Heart right ventricle (tissue), 16 donors: ENCODE measurements at regions not wholly inside any gene's neighbourhood (a gene's known extent, or its start where the extent isn't known, plus 50 kb on each side); places are given as distances from the start of the nearest gene placed in this dataset.

Experiments
- ATAC-seq, 8 donors: fragments of 200-7000 bp; cut with Tn5 transposase; one replicate each; pipeline ENCODE4 v1.9.1; 2020; ENCODE audit warnings: mild to moderate bottlenecking in 8 of 8, moderate library complexity in 8 of 8, moderate number of reproducible peaks in 1 of 8
- DNase-seq, 2 donors: peaks; one replicate each; pipeline ENCODE4 v3.0.0-alpha.2; 2020
- H3K27ac ChIP-seq, 10 donors: fragments of 200-600 bp; sonication (generic) in 2 of 10; one replicate each; pipeline versions ENCODE4 v1.5.0 to v1.8.0; 2020 to 2022; ENCODE audit warnings: mild to moderate bottlenecking in 3 of 10
- H3K27me3 ChIP-seq, 7 donors: fragments of 200-600 bp; one replicate each; pipeline ENCODE4 v1.8.0; 2021 to 2022; ENCODE audit warnings: mild to moderate bottlenecking in 2 of 7
- H3K36me3 ChIP-seq, 9 donors: fragments of 200-600 bp; sonication (generic) in 1 of 9; one replicate each; pipeline versions ENCODE4 v1.5.0 to v1.8.0; 2020 to 2022; ENCODE audit warnings: mild to moderate bottlenecking in 2 of 9
- H3K4me1 ChIP-seq, 9 donors: fragments of 200-600 bp; sonication (generic) in 1 of 9; one replicate each; pipeline versions ENCODE4 v1.5.0 to v1.8.0; 2020 to 2022; ENCODE audit warnings: mild to moderate bottlenecking in 4 of 9
- H3K4me3 ChIP-seq, 10 donors: fragments of 200-600 bp; sonication (generic) in 2 of 10; one replicate each; pipeline versions ENCODE4 v1.5.0 to v1.8.0; 2020 to 2022; ENCODE audit warnings: mild to moderate bottlenecking in 7 of 10, moderate library complexity in 2 of 10
- H3K9me3 ChIP-seq, 11 donors: fragments of 200-600 bp in 10 of 11; sonication (generic) in 2 of 11; one replicate each; pipeline versions ENCODE4 v1.5.0 to v1.8.0; 2013 to 2022; ENCODE audit warnings: mild to moderate bottlenecking in 2 of 11, control low read depth in 1 of 11, moderate library complexity in 1 of 11
- CTCF ChIP-seq, 9 donors: fragments of 200-600 bp; sonication (generic) in 2 of 9; IDR thresholded peaks; one replicate each; pipeline versions ENCODE4 v1.5.0 to v1.8.0; 2021 to 2022; ENCODE audit warnings: antibody characterized with exemption in 9 of 9, mild to moderate bottlenecking in 5 of 9, moderate library complexity in 1 of 9
- WGBS, 2 donors: extraction: QIAGEN DNeasy Blood & Tissue Kit; methylation state at CpG; one replicate each; pipeline ENCODE4 v1.1.7; 2013; ENCODE audit warnings: inconsistent platforms in 1 of 2; 5-methylcytosine and 5-hydroxymethylcytosine counted together
- intact Hi-C, 10 donors: fragments of 100-400 bp; cut with DNase I; formaldehyde crosslinking; loops; one replicate each; pipeline versions ENCODE4 v1.11.1 to v1.14.2; 2022
- donor health status: Arrhythmogenic right ventricular cardiomyopathy.
- donor health status: ischemic (EF 13 %, LVEDD 7.1; RV severe dilation, severe dysfunction).
- donor health status: healthy with polysubstance abuse.
- donor health status: DM: no; HTN: yes; CAD: no.
- donor health status: DM: no; HTN: no; CAD: no.
- donor health status: ischemic (EF 25% LVEDD 6.9; RV normal size, moderate dysfunction).
- donor health status: ischemic (EF 25% LVEDD 5.7; RV mildly dilated, moderate dysfunction).
- donor health status: healthy.
- donor health status: DM: yes; HTN: yes; CAD: no.
- donor health status: Ischemic cardiomyopathy.
- donor health status: ischemic (EF 35%, LVEDD 5.7; RV mildly dilated, moderate dysfunction).
- donor health status: nonischemic (EF 11% LVEDD 7.7; RV severe dilation, severe dysfunction).
- donor health status: DM: yes; HTN: yes; CAD: no.
- donor health status: PGD.
- donor health status: ischemic (EF 29% LVEDD 5.4; RV normal size, mild dysfunction).
- donor health status: nonischemic (EF 23%, LVEDD 6.1; RV moderate dilation, normal function).

DNA sequence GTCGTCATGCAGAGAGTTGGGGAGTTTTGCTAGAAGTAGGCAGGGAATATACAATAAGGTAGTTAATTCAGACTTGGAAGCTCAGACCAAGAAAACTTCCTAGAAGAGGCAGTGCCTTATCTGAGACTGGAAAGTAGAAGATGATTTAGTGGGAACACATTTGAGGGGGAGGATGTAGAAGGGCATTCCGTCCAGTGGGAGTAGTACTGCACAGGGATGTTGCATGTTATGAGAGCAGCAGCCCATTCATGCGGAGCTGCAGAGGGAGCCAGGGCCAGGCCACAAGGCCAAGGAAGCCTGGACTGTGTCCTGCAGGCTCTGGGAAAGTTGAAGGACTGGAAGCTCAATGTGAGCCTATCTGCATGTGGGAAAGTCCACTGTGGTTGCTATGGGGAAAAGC is 344.5 kb upstream of the EEF2KMT start:
- TF ChIP-seq CTCF (IDR thresholded peaks at IDR 0.05) = no peak
- H3K27ac ChIP-seq = no peak overlapping the region
- H3K4me3 ChIP-seq = no peak overlapping the region
- ATAC-seq (no peak), DNase-seq (no peak)
- intact Hi-C loops = loop anchor here in 1 of 10 donors (10.0 kb wide), 1 partner anchor 63 kb away; no protein-coding TSS in a partner anchor
- 45 to 53% methylated on average over 3 of the region's 3 CpGs for WGBS, 2 donors
- H3K4me1 ChIP-seq = no peaks in the 10 kb centered on the region
- no peaks in the 10 kb centered on the region for H3K27me3 ChIP-seq
- no peaks in the 10 kb centered on the region for H3K36me3 ChIP-seq
- H3K9me3 ChIP-seq = no peaks in the 10 kb centered on the region

DNA sequence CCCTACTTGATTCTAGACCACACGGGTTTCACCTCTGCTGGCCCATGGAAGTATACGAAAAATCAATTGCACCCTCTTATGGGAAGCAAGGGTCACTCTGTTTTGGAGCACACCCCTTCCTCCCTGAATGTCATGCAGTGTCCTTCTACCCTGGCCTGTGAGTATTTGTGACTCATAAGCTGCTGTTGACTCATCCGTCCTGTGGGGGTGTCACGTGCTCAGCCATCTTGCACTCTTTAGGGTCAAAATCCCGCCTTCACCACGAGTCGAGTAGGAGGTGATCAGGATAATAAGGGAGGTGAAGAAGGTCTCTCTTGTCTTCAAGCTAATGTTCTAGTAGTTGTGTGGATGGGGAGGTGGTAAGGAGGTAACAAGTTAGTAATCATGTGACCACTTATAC is 341.0 kb upstream of the EEF2KMT start:
- no peak for ATAC-seq
- Histone ChIP-seq H3K27ac (no peak overlapping the region), H3K9me3 (no peaks in the 10 kb centered on the region), H3K4me1 (no peaks in the 10 kb centered on the region), H3K27me3 (peaks cover 0 to 6% (median 0%) of the 10 kb centered on the region in 7 donors), H3K36me3 (no peaks in the 10 kb centered on the region), H3K4me3 (no peak overlapping the region)
- TF ChIP-seq CTCF (IDR thresholded peaks at IDR 0.05) = no peak
- WGBS, 2 donors = 79 to 80% methylated on average over 7 of the region's 7 CpGs
- DNase-seq = no peak
- intact Hi-C loops = no loop called here

DNA sequence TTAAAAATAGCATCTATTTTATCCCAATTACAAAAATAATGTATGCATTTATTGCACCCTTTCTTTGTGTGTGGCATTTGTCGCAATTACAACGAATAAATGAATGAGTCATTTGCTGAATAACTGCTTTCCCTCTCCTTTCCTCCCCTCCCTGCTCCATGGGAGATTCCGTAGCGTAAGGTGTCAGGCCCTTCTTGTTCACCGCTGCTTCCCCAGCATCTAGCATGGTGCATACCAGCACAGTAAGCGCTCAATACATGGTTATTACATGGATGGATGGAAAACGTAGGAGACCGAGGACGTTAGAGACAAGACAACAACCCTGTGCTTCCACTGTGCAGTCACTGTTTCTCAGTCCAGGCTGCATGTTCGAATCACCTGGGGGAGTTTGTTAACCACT is 336.0 kb upstream of the EEF2KMT start:
- intact Hi-C loops = no loop called here
- no peak overlapping the region for H3K4me3 ChIP-seq
- ATAC-seq (no peak), DNase-seq (no peak)
- H3K27me3 ChIP-seq = peaks cover 0 to 16% (median 0%) of the 10 kb centered on the region in 7 donors
- no peak for TF ChIP-seq CTCF (IDR thresholded peaks at IDR 0.05)
- H3K36me3 ChIP-seq = no peaks in the 10 kb centered on the region
- 62 to 74% methylated on average over 10 of the region's 10 CpGs for WGBS, 2 donors
- H3K4me1 ChIP-seq = no peaks in the 10 kb centered on the region
- H3K27ac ChIP-seq = no peak overlapping the region
- H3K9me3 ChIP-seq = no peaks in the 10 kb centered on the region

GRCh38 chr16:5432166-5432565 is 334.6 kb upstream of the EEF2KMT start:
- Histone ChIP-seq H3K4me3 (no peak overlapping the region), H3K27me3 (peaks cover 0 to 25% (median 0%) of the 10 kb centered on the region in 7 donors), H3K4me1 (no peaks in the 10 kb centered on the region), H3K9me3 (no peaks in the 10 kb centered on the region), H3K27ac (no peak overlapping the region), H3K36me3 (no peaks in the 10 kb centered on the region)
- 86 to 91% methylated on average over 15 of the region's 15 CpGs for WGBS, 2 donors
- intact Hi-C loops = no loop called here
- ATAC-seq = no peak
- DNase-seq = no peak
- no peak for TF ChIP-seq CTCF (IDR thresholded peaks at IDR 0.05)
